22Rv1 (cell line): ENCODE measurements at regions not wholly inside any gene's neighbourhood (a gene's known extent, or its start where the extent isn't known, plus 50 kb on each side); places are given as distances from the start of the nearest gene placed in this dataset.

ENCODE experiments used
- CTCF ChIP-seq: fragments of 450-650 bp; IDR thresholded peaks from 2 replicates; pipeline ENCODE4 v1.5.1; 2017; ENCODE audit warnings: mild to moderate bottlenecking
- ZFX ChIP-seq: fragments of 450-650 bp; IDR thresholded peaks from 2 replicates; pipeline ENCODE4 v1.6.1; 2017; ENCODE audit warnings: antibody characterized with exemption, borderline replicate concordance

GRCh38 chr2:184444623-184445223 lies 153.6 kb upstream of the ZNF804A start:
- TF ChIP-seq CTCF (no peak), ZFX (no peak)
